ENCODE measurements at regions not wholly inside any gene's neighbourhood (a gene's known extent, or its start where the extent isn't known, plus 50 kb on each side); places are given as distances from the start of the nearest gene placed in this dataset.

GRCh38 chr16:58958749-58959148 lies 224.6 kb upstream of the GOT2 start:
- TF ChIP-seq CTCF (IDR thresholded peaks at IDR 0.05; ENCODE audit: low read length) (no peak), EZH2 (optimal IDR thresholded peaks at IDR 0.05; ENCODE audit: low read depth, low read length) (no peak)
